ENCODE measurements at regions not wholly inside any gene's neighbourhood (a gene's known extent, or its start where the extent isn't known, plus 50 kb on each side); places are given as distances from the start of the nearest gene placed in this dataset.

DNA sequence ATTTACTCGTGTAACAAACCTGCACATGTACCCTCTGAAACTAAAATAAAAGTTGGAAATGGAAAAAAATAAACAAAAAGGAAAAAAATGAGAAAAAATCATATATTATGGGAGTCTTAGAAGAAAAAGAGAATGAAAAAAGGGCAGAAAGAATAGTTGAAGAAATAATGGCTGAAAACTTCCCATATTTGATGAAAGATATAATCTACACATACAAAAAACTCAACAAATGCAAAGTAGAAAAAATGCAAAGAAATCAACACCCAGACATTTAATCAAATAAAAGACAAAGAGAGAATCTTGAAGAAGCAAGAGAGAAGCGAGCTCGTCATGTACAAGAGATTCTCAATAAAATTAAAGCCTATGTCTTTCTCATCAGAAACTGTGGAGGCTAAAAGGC is 73.8 kb downstream of the SLC25A46 start:
- no peak overlapping the region for H3K9ac ChIP-seq (ENCODE audit: low read length)
- H3K4me2 ChIP-seq (ENCODE audit: low read length, poor library complexity, severe bottlenecking) = no peak overlapping the region
- H2AK5ac ChIP-seq (ENCODE audit: low read length, severe bottlenecking) = no peak overlapping the region
- no peaks in the 10 kb centered on the region for H3K4me1 ChIP-seq (ENCODE audit: control insufficient read depth, insufficient read depth, low read depth, low read length)
- H2BK12ac ChIP-seq (ENCODE audit: low read length in 2 of 2) = no peak overlapping the region
- H4K8ac ChIP-seq (ENCODE audit: low read length) = no peak overlapping the region
- H2BK120ac ChIP-seq (ENCODE audit: low read depth, low read length) = no peak overlapping the region
- H2AFZ ChIP-seq (ENCODE audit: low read depth, low read length) = no peak overlapping the region
- WGBS = no CpG with 5 or more reads among the region's 3 CpGs
- H3K36me3 ChIP-seq (ENCODE audit: control insufficient read depth in 1 of 2, insufficient read depth in 2 of 2, low read depth in 1 of 2, low read length in 2 of 2) = no peaks in the 10 kb centered on the region
- H3K4ac ChIP-seq (ENCODE audit: low read depth in 1 of 2, low read length in 2 of 2) = no peak overlapping the region
- no peak overlapping the region for H3K14ac ChIP-seq (ENCODE audit: low read length in 2 of 2)
- H3K18ac ChIP-seq (ENCODE audit: low read depth in 1 of 2, low read length in 2 of 2) = no peak overlapping the region
- no peak overlapping the region for H2BK5ac ChIP-seq (ENCODE audit: low read depth, low read length, poor library complexity, severe bottlenecking)
- H3K27me3 ChIP-seq (ENCODE audit: control insufficient read depth in 1 of 2, insufficient read depth in 1 of 2, low read length in 2 of 2) = no peaks in the 10 kb centered on the region
- H3K4me3 ChIP-seq (ENCODE audit: insufficient read depth in 1 of 2, low read depth in 1 of 2, low read length in 2 of 2) = no peak overlapping the region
- H3K23ac ChIP-seq (ENCODE audit: low read length in 2 of 2) = no peak overlapping the region
- no peak overlapping the region for H2BK15ac ChIP-seq (ENCODE audit: low read depth, poor library complexity, severe bottlenecking)
- no peak for DNase-seq
- H3K79me1 ChIP-seq (replicated peaks; ENCODE audit: low read length, poor library complexity, severe bottlenecking) = no peaks in the 10 kb centered on the region
- no peak overlapping the region for H4K91ac ChIP-seq (ENCODE audit: low read length)
- peaks cover 19% of the 10 kb centered on the region for H3K9me3 ChIP-seq (ENCODE audit: control insufficient read depth, low read length)
- H3K27ac ChIP-seq (ENCODE audit: low read length, poor library complexity, severe bottlenecking) = no peak overlapping the region

DNA sequence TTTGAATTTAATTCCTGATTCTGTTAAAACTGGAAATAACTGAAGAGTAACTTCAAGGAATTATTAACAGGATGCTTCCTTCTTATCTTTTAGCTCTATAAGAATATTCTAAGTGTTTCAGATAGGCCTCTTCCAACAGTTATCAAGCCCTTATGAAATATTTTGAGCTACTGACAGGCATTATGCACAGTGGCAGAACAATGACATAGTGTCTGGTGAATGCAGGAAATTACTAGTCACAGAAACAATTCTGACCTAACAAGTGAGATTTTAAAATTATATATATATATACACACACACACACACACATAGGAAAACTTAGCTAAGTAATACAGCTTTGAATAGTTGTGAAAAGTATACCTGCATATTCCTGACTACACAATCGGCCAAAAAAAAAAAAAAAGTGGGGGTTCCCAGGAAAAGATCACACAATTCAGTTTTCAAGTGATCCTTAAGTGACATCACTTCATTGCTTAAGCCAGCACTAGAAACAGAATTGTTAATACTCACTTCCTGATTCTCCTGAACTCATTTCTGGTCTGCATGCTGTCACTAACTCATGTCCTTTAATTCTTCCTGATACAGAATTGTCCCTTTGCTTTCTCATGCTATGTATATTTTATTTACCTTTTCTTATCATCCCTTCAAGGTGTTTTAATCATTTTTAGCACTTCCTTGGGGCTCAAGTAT is 77.3 kb downstream of the SLC25A46 start:
- Histone ChIP-seq H3K27me3 (ENCODE audit: control insufficient read depth in 1 of 2, insufficient read depth in 1 of 2, low read length in 2 of 2) (no peaks in the 10 kb centered on the region), H3K9ac (ENCODE audit: low read length) (no peak overlapping the region), H3K27ac (ENCODE audit: low read length, poor library complexity, severe bottlenecking) (no peak overlapping the region), H3K18ac (ENCODE audit: low read depth in 1 of 2, low read length in 2 of 2) (no peak overlapping the region), H3K4me1 (ENCODE audit: control insufficient read depth, insufficient read depth, low read depth, low read length) (no peaks in the 10 kb centered on the region), H3K14ac (ENCODE audit: low read length in 2 of 2) (no peak overlapping the region), H3K4me3 (ENCODE audit: insufficient read depth in 1 of 2, low read depth in 1 of 2, low read length in 2 of 2) (no peak overlapping the region), H3K4me2 (ENCODE audit: low read length, poor library complexity, severe bottlenecking) (no peak overlapping the region), H3K4ac (ENCODE audit: low read depth in 1 of 2, low read length in 2 of 2) (no peak overlapping the region), H2BK12ac (ENCODE audit: low read length in 2 of 2) (no peak overlapping the region), H3K9me3 (ENCODE audit: control insufficient read depth, low read length) (peaks cover 19% of the 10 kb centered on the region), H4K8ac (ENCODE audit: low read length) (no peak overlapping the region), H2AK5ac (ENCODE audit: low read length, severe bottlenecking) (no peak overlapping the region), H2BK120ac (ENCODE audit: low read depth, low read length) (no peak overlapping the region), H3K23ac (ENCODE audit: low read length in 2 of 2) (no peak overlapping the region), H2BK15ac (ENCODE audit: low read depth, poor library complexity, severe bottlenecking) (no peak overlapping the region), H2BK5ac (ENCODE audit: low read depth, low read length, poor library complexity, severe bottlenecking) (no peak overlapping the region), H4K91ac (ENCODE audit: low read length) (no peak overlapping the region), H3K36me3 (ENCODE audit: control insufficient read depth in 1 of 2, insufficient read depth in 2 of 2, low read depth in 1 of 2, low read length in 2 of 2) (no peaks in the 10 kb centered on the region), H3K79me1 (replicated peaks; ENCODE audit: low read length, poor library complexity, severe bottlenecking) (no peaks in the 10 kb centered on the region), H2AFZ (ENCODE audit: low read depth, low read length) (no peak overlapping the region)
- 40% methylated on average over 1 of the region's 1 CpG for WGBS
- DNase-seq = peak; percentile 63

DNA sequence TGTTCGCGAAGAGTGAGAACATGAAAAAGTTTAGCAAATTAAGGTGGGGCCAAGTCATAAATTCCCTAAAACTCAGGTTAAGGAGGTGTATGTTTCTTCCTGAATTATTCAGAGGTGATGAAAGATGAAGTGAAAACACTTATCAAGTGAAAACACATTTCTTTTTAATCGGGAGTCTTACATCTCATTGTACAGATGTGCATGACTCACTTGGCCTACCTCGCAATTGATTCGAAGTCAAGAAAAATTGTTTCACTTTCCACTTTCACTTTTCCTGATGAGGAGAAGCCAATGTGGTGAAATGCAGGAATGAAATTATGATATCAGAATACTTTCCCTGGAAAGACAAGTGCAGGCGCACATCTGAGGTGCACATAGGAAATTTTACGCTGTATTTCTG is 78.7 kb downstream of the SLC25A46 start:
- Histone ChIP-seq H2BK15ac (ENCODE audit: low read depth, poor library complexity, severe bottlenecking) (no peak overlapping the region), H3K9ac (ENCODE audit: low read length) (peak overlapping the region; percentile 33), H3K4me3 (ENCODE audit: insufficient read depth in 1 of 2, low read depth in 1 of 2, low read length in 2 of 2) (peak overlapping the region in 1 of 2 experiments; percentile 58), H2BK120ac (ENCODE audit: low read depth, low read length) (no peak overlapping the region), H3K27me3 (ENCODE audit: control insufficient read depth in 1 of 2, insufficient read depth in 1 of 2, low read length in 2 of 2) (no peaks in the 10 kb centered on the region), H2AK5ac (ENCODE audit: low read length, severe bottlenecking) (no peak overlapping the region), H3K23ac (ENCODE audit: low read length in 2 of 2) (no peak overlapping the region), H3K4ac (ENCODE audit: low read depth in 1 of 2, low read length in 2 of 2) (no peak overlapping the region), H3K27ac (ENCODE audit: low read length, poor library complexity, severe bottlenecking) (no peak overlapping the region), H3K14ac (ENCODE audit: low read length in 2 of 2) (no peak overlapping the region), H4K91ac (ENCODE audit: low read length) (no peak overlapping the region), H3K9me3 (ENCODE audit: control insufficient read depth, low read length) (peaks cover 11% of the 10 kb centered on the region), H3K36me3 (ENCODE audit: control insufficient read depth in 1 of 2, insufficient read depth in 2 of 2, low read depth in 1 of 2, low read length in 2 of 2) (no peaks in the 10 kb centered on the region), H2BK12ac (ENCODE audit: low read length in 2 of 2) (no peak overlapping the region), H3K79me1 (replicated peaks; ENCODE audit: low read length, poor library complexity, severe bottlenecking) (no peaks in the 10 kb centered on the region), H3K18ac (ENCODE audit: low read depth in 1 of 2, low read length in 2 of 2) (peak overlapping the region in 1 of 2 experiments; percentile 5), H4K8ac (ENCODE audit: low read length) (no peak overlapping the region), H3K4me2 (ENCODE audit: low read length, poor library complexity, severe bottlenecking) (no peak overlapping the region), H3K4me1 (ENCODE audit: control insufficient read depth, insufficient read depth, low read depth, low read length) (no peaks in the 10 kb centered on the region), H2BK5ac (ENCODE audit: low read depth, low read length, poor library complexity, severe bottlenecking) (no peak overlapping the region), H2AFZ (ENCODE audit: low read depth, low read length) (no peak overlapping the region)
- 97% methylated on average over 7 of the region's 7 CpGs for WGBS
- peak; percentile 13 for DNase-seq

DNA sequence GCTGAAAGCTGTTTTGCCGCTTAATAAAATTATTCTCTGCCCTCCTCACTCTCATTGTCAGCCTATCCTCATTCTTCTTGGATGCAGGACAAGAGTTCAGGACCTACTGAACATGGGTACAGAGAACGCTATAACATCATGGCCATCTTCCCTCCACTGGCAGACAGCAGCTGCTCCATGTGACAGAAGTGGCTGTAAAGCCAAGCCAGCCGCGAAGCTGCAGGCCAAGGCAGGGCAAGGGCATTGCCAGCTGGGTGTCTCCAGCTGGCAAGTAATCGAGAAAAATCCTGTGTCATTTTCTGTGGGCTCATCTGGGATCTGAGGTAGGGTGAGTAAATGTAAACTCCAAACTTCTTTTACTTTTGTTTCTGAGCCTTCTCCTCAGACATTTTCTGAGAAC is 84.8 kb downstream of the SLC25A46 start:
- Histone ChIP-seq H2AFZ (ENCODE audit: low read depth, low read length) (no peak overlapping the region), H2BK120ac (ENCODE audit: low read depth, low read length) (no peak overlapping the region), H3K79me1 (replicated peaks; ENCODE audit: low read length, poor library complexity, severe bottlenecking) (no peaks in the 10 kb centered on the region), H3K27me3 (ENCODE audit: control insufficient read depth in 1 of 2, insufficient read depth in 1 of 2, low read length in 2 of 2) (no peaks in the 10 kb centered on the region), H3K4me1 (ENCODE audit: control insufficient read depth, insufficient read depth, low read depth, low read length) (no peaks in the 10 kb centered on the region), H3K9me3 (ENCODE audit: control insufficient read depth, low read length) (peaks cover 32% of the 10 kb centered on the region), H3K36me3 (ENCODE audit: control insufficient read depth in 1 of 2, insufficient read depth in 2 of 2, low read depth in 1 of 2, low read length in 2 of 2) (no peaks in the 10 kb centered on the region), H3K4ac (ENCODE audit: low read depth in 1 of 2, low read length in 2 of 2) (no peak overlapping the region), H4K91ac (ENCODE audit: low read length) (no peak overlapping the region), H3K4me3 (ENCODE audit: insufficient read depth in 1 of 2, low read depth in 1 of 2, low read length in 2 of 2) (no peak overlapping the region), H3K14ac (ENCODE audit: low read length in 2 of 2) (no peak overlapping the region), H3K4me2 (ENCODE audit: low read length, poor library complexity, severe bottlenecking) (no peak overlapping the region), H2AK5ac (ENCODE audit: low read length, severe bottlenecking) (no peak overlapping the region), H2BK15ac (ENCODE audit: low read depth, poor library complexity, severe bottlenecking) (no peak overlapping the region), H3K23ac (ENCODE audit: low read length in 2 of 2) (no peak overlapping the region), H3K27ac (ENCODE audit: low read length, poor library complexity, severe bottlenecking) (no peak overlapping the region), H3K18ac (ENCODE audit: low read depth in 1 of 2, low read length in 2 of 2) (no peak overlapping the region), H2BK5ac (ENCODE audit: low read depth, low read length, poor library complexity, severe bottlenecking) (no peak overlapping the region), H4K8ac (ENCODE audit: low read length) (no peak overlapping the region), H2BK12ac (ENCODE audit: low read length in 2 of 2) (no peak overlapping the region), H3K9ac (ENCODE audit: low read length) (no peak overlapping the region)
- no peak for DNase-seq
- 98% methylated on average over 4 of the region's 5 CpGs for whole genome bisulfite sequencing
